PC-3 (cell line): ENCODE measurements at regions not wholly inside any gene's neighbourhood (a gene's known extent, or its start where the extent isn't known, plus 50 kb on each side); places are given as distances from the start of the nearest gene placed in this dataset.
"Not testable (repeated sequence)": the region's sequence is repeated elsewhere in the genome, so short reads cannot be mapped to it uniquely, and the experiment has no call there.

Experiments used
- EZH2 ChIP-seq: fragments of 300-600 bp; sonication (generic); IDR thresholded peaks from one replicate; pipeline ENCODE4 v1.6.1; 2017; ENCODE audit warnings: antibody characterized with exemption, mild to moderate bottlenecking, low read length; ENCODE audit not compliant: unreplicated experiment
- EZH2phosphoT487 ChIP-seq: fragments of 300-600 bp; sonication (generic); IDR thresholded peaks from 2 replicates; pipeline ENCODE4 v1.6.1; 2018; ENCODE audit warnings: mild to moderate bottlenecking, antibody characterized with exemption, low read length, borderline replicate concordance
- TF ChIP-seq, protein P1 (sequence below): fragments of 300-600 bp; sonication (generic); conservative IDR thresholded peaks from 2 replicates; pipeline ENCODE4 v1.5.1; 2017; ENCODE audit warnings: antibody characterized with exemption, low read depth, mild to moderate bottlenecking, low read length

DNA sequence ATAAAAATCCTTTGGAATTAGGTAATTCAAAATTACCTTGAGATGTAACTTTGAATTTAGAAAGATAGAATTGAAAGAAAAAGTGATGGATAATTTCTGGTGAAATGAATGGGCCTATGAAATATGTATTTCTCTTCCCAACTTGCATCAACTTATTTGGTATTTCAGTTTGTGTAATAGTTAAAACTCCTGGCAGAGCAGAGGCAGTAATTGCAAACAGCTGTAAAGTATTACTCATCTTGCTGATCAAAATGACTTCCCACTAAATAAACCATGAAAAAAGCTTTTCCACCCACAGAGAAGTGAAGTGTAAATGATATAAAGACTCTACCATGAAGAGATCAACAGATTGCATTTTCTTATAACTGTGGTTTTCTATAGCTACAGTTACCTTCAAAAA, 201.0 kb downstream of the POTED start:
- TF ChIP-seq, protein P1, sequence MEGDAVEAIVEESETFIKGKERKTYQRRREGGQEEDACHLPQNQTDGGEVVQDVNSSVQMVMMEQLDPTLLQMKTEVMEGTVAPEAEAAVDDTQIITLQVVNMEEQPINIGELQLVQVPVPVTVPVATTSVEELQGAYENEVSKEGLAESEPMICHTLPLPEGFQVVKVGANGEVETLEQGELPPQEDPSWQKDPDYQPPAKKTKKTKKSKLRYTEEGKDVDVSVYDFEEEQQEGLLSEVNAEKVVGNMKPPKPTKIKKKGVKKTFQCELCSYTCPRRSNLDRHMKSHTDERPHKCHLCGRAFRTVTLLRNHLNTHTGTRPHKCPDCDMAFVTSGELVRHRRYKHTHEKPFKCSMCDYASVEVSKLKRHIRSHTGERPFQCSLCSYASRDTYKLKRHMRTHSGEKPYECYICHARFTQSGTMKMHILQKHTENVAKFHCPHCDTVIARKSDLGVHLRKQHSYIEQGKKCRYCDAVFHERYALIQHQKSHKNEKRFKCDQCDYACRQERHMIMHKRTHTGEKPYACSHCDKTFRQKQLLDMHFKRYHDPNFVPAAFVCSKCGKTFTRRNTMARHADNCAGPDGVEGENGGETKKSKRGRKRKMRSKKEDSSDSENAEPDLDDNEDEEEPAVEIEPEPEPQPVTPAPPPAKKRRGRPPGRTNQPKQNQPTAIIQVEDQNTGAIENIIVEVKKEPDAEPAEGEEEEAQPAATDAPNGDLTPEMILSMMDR: not testable (repeated sequence)
- TF ChIP-seq EZH2phosphoT487, EZH2: not testable (repeated sequence)
